GM19397 (cell line): ENCODE measurements at regions not wholly inside any gene's neighbourhood (a gene's known extent, or its start where the extent isn't known, plus 50 kb on each side); places are given as distances from the start of the nearest gene placed in this dataset.
"Not testable (repeated sequence)": the region's sequence is repeated elsewhere in the genome, so short reads cannot be mapped to it uniquely, and the experiment has no call there.

Experiments
- ATAC-seq: cut with Tn5 transposase; IDR thresholded peaks from one replicate; pipeline ENCODE4 v1.9.1; 2021; ENCODE audit warnings: mild to moderate bottlenecking, moderate library complexity; ENCODE audit not compliant: unreplicated experiment

- ATAC-seq, result no peak
These were observed 746.6 kb downstream of the UQCRFS1 start for GRCh38 chr19:28466107-28467045.

GRCh38 chr19:28465371-28466086, 747.4 kb downstream of the UQCRFS1 start:
- ATAC-seq, result no peak

- no peak for ATAC-seq
These were observed 749.4 kb downstream of the UQCRFS1 start for GRCh38 chr19:28463493-28464053.

- ATAC-seq, result no peak
These were observed 755.3 kb downstream of the UQCRFS1 start for GRCh38 chr19:28457620-28458019.

GRCh38 chr19:28456708-28457320, 756.1 kb downstream of the UQCRFS1 start:
- ATAC-seq, result no peak

GRCh38 chr19:28456252-28456651, 756.7 kb downstream of the UQCRFS1 start:
- ATAC-seq, result no peak

GRCh38 chr19:28454083-28454482, 758.9 kb downstream of the UQCRFS1 start:
- ATAC-seq, result no peak

GRCh38 chr19:28453420-28453819, 759.5 kb downstream of the UQCRFS1 start:
- ATAC-seq, result no peak

- no peak for ATAC-seq
These were observed 763.1 kb downstream of the UQCRFS1 start for GRCh38 chr19:28449803-28450202.

- no peak for ATAC-seq
These were observed 766.4 kb downstream of the UQCRFS1 start for GRCh38 chr19:28446511-28446910.

- ATAC-seq, result no peak
These were observed 767.1 kb downstream of the UQCRFS1 start for GRCh38 chr19:28445826-28446225.

GRCh38 chr19:28444362-28444761, 768.6 kb downstream of the UQCRFS1 start:
- ATAC-seq, result no peak

GRCh38 chr19:28443361-28443760, 769.6 kb downstream of the UQCRFS1 start:
- ATAC-seq, result no peak

- ATAC-seq, result no peak
These were observed 775.3 kb downstream of the UQCRFS1 start for GRCh38 chr19:28437390-28438346.

GRCh38 chr19:28436320-28436719, 776.6 kb downstream of the UQCRFS1 start:
- no peak for ATAC-seq

GRCh38 chr19:28435551-28436271, 777.2 kb downstream of the UQCRFS1 start:
- no peak for ATAC-seq

GRCh38 chr19:28434794-28435193, 778.2 kb downstream of the UQCRFS1 start:
- not testable (repeated sequence) for ATAC-seq

- not testable (repeated sequence) for ATAC-seq
These were observed 778.6 kb downstream of the UQCRFS1 start for GRCh38 chr19:28434365-28434764.

- ATAC-seq, result not testable (repeated sequence)
These were observed 779.8 kb downstream of the UQCRFS1 start for GRCh38 chr19:28433166-28433565.
